Neuronal stem cell (in vitro differentiated cells): ENCODE measurements at regions not wholly inside any gene's neighbourhood (a gene's known extent, or its start where the extent isn't known, plus 50 kb on each side); places are given as distances from the start of the nearest gene placed in this dataset.
A peak's percentile ranks its signal among the peaks of the same experiment; 100 is the strongest.

Experiments used
- DNase-seq: peaks from one replicate; pipeline ENCODE4 v3.0.0-alpha.2; 2013; ENCODE audit warnings: low spot score
- H2AFZ ChIP-seq: one replicate; pipeline ENCODE4 v1.6.1; 2013; ENCODE audit warnings: mild to moderate bottlenecking, low read length, inconsistent platforms
- H2AK5ac ChIP-seq: 2 replicates; pipeline ENCODE4 v1.6.1; 2013; ENCODE audit warnings: low read depth, mild to moderate bottlenecking, inconsistent platforms, low read length, moderate library complexity, mixed read lengths
- H2BK120ac ChIP-seq: 2 replicates; pipeline ENCODE4 v1.6.1; 2013; ENCODE audit warnings: low read depth, mild to moderate bottlenecking, inconsistent platforms, low read length, moderate library complexity, mixed read lengths
- H2BK12ac ChIP-seq: one replicate; pipeline ENCODE4 v1.6.1; 2013; ENCODE audit warnings: low read length, inconsistent platforms
- H2BK15ac ChIP-seq: 2 replicates; pipeline ENCODE4 v1.6.1; 2013; ENCODE audit warnings: mild to moderate bottlenecking, low read length, inconsistent platforms, mixed read lengths
- H2BK5ac ChIP-seq: one replicate; pipeline ENCODE4 v1.6.1; 2013; ENCODE audit warnings: inconsistent platforms, mild to moderate bottlenecking, low read length, moderate library complexity
- H3K14ac ChIP-seq: one replicate; pipeline ENCODE4 v1.6.1; 2013; ENCODE audit warnings: low read length, inconsistent platforms
- H3K18ac ChIP-seq: 2 replicates; pipeline ENCODE4 v1.6.1; 2013; ENCODE audit warnings: low read length, inconsistent platforms
- H3K23ac ChIP-seq: 2 replicates; pipeline ENCODE4 v1.6.1; 2013; ENCODE audit warnings: low read depth, mild to moderate bottlenecking, mixed read lengths, low read length, inconsistent platforms; ENCODE audit not compliant: poor library complexity
- H3K27ac ChIP-seq: replicated peaks from 3 replicates; pipeline ENCODE4 v1.5.1; 2013; ENCODE audit warnings: low read length, inconsistent platforms
- H3K27me3 ChIP-seq, 3 experiments: 2 replicates each; pipeline ENCODE4 v1.6.1; 2013; ENCODE audit warnings: low read length in 3 of 3, mild to moderate bottlenecking in 2 of 3, inconsistent platforms in 1 of 3, low read depth in 1 of 3, mixed read lengths in 1 of 3, moderate library complexity in 1 of 3; ENCODE audit not compliant: control insufficient read depth in 3 of 3, insufficient read depth in 3 of 3
- H3K36me3 ChIP-seq, 2 donors: replicated peaks in 1 of 2; 2 replicates each; pipeline ENCODE4 v1.6.1; 2013; ENCODE audit warnings: low read length in 2 of 2; ENCODE audit not compliant: control insufficient read depth in 2 of 2, insufficient read depth in 2 of 2
- H3K4ac ChIP-seq: 2 replicates; pipeline ENCODE4 v1.6.1; 2013; ENCODE audit warnings: inconsistent platforms, mild to moderate bottlenecking, low read length, moderate library complexity
- H3K4me1 ChIP-seq, 2 donors: 1 replicate in 1 of 2; 2 replicates in 1 of 2; pipeline ENCODE4 v1.6.1; 2013; ENCODE audit warnings: low read length in 2 of 2, low read depth in 1 of 2; ENCODE audit not compliant: control insufficient read depth in 2 of 2, insufficient read depth in 1 of 2
- H3K4me2 ChIP-seq: one replicate; pipeline ENCODE4 v1.6.1; 2013; ENCODE audit warnings: mild to moderate bottlenecking, low read length, inconsistent platforms; ENCODE audit not compliant: insufficient read depth, poor library complexity, severe bottlenecking
- H3K4me3 ChIP-seq, 2 donors: 2 replicates each; pipeline ENCODE4 v1.5.1; 2013; ENCODE audit warnings: low read length in 2 of 2, mild to moderate bottlenecking in 2 of 2, inconsistent platforms in 1 of 2, moderate library complexity in 1 of 2
- H3K79me1 ChIP-seq: one replicate; pipeline ENCODE4 v1.6.1; 2013; ENCODE audit warnings: low read depth, mild to moderate bottlenecking, inconsistent platforms, low read length, moderate library complexity
- H3K9ac ChIP-seq: one replicate; pipeline ENCODE4 v1.6.1; 2013; ENCODE audit warnings: mild to moderate bottlenecking, low read depth, low read length, inconsistent platforms; ENCODE audit not compliant: poor library complexity
- H3K9me3 ChIP-seq, 2 donors: replicated peaks in 1 of 2; 2 replicates each; pipeline versions ENCODE3 to v1.6.1; 2013; ENCODE audit warnings: low read length in 2 of 2, mild to moderate bottlenecking in 2 of 2, inconsistent platforms in 1 of 2, low read depth in 1 of 2, mixed read lengths in 1 of 2, moderate library complexity in 1 of 2; ENCODE audit not compliant: control insufficient read depth in 2 of 2, insufficient read depth in 1 of 2
- H4K8ac ChIP-seq: one replicate; pipeline ENCODE4 v1.6.1; 2013; ENCODE audit warnings: low read depth, mild to moderate bottlenecking, inconsistent platforms, low read length, moderate library complexity
- H4K91ac ChIP-seq: one replicate; pipeline ENCODE4 v1.6.1; 2013; ENCODE audit warnings: low read length, low read depth, mild to moderate bottlenecking, inconsistent platforms; ENCODE audit not compliant: poor library complexity
- WGBS, 2 donors: extraction: QIAGEN DNeasy Blood & Tissue Kit; methylation state at CpG; one replicate each; pipeline ENCODE4 v1.1.7; 2013; ENCODE audit warnings: missing lambda C conversion rate in 2 of 2, mixed read lengths in 1 of 2; ENCODE audit not compliant: insufficient read length in 2 of 2, insufficient replicate concordance in 1 of 2; ENCODE audit errors: extremely low coverage in 2 of 2; 5-methylcytosine and 5-hydroxymethylcytosine counted together

DNA sequence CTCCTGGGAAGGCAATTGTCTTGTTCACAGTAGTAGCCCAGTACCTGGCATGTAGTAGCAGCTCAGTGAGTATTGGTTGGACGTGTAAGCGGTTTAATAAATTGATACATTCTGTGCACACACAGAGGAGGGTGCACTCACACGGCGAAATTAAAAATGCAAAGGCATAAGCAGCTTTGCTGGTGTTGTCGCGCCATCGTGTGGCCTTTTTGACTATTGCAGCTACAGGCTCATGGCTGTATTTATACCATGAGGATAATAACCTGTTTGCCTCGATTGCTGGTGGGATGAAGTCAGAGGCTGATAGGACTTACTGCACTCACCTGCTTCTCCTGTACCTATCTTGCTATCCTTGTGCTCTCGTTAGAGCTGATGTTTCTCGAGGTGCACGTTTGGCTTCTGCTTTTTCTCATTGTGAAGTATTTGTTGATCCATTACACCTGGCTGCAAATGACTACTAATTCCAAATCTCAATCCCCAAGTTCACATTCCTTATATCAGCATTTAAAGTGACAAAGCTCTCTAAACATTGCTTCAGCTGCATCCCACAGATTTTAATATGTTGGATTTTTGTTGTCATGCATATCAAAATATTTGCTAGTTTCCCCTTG is 61.5 kb downstream of the TBXT start:
- no peak overlapping the region for H2AFZ ChIP-seq
- H3K36me3 ChIP-seq, result no peaks in the 10 kb centered on the region
- H2BK120ac ChIP-seq, result no peak overlapping the region
- H2BK12ac ChIP-seq, result no peak overlapping the region
- no peak overlapping the region for H3K4me3 ChIP-seq
- H3K27me3 ChIP-seq, result no peaks in the 10 kb centered on the region
- no peak overlapping the region for H3K14ac ChIP-seq
- H4K91ac ChIP-seq, result no peak overlapping the region
- no CpG with 5 or more reads among the region's 11 CpGs for WGBS, 2 donors
- no peaks in the 10 kb centered on the region for H3K79me1 ChIP-seq
- no peak overlapping the region for H4K8ac ChIP-seq
- DNase-seq, result peak; percentile 69
- H3K9ac ChIP-seq, result no peak overlapping the region
- H2AK5ac ChIP-seq, result no peak overlapping the region
- H3K4me2 ChIP-seq, result no peak overlapping the region
- no peak overlapping the region for H3K18ac ChIP-seq
- no peak overlapping the region for H2BK5ac ChIP-seq
- no peak overlapping the region for H3K27ac ChIP-seq
- H3K23ac ChIP-seq, result no peak overlapping the region
- no peaks in the 10 kb centered on the region for H3K4me1 ChIP-seq
- H3K9me3 ChIP-seq, result peaks cover 3 to 5% of the 10 kb centered on the region in 2 donors
- H2BK15ac ChIP-seq, result no peak overlapping the region
- no peak overlapping the region for H3K4ac ChIP-seq

DNA sequence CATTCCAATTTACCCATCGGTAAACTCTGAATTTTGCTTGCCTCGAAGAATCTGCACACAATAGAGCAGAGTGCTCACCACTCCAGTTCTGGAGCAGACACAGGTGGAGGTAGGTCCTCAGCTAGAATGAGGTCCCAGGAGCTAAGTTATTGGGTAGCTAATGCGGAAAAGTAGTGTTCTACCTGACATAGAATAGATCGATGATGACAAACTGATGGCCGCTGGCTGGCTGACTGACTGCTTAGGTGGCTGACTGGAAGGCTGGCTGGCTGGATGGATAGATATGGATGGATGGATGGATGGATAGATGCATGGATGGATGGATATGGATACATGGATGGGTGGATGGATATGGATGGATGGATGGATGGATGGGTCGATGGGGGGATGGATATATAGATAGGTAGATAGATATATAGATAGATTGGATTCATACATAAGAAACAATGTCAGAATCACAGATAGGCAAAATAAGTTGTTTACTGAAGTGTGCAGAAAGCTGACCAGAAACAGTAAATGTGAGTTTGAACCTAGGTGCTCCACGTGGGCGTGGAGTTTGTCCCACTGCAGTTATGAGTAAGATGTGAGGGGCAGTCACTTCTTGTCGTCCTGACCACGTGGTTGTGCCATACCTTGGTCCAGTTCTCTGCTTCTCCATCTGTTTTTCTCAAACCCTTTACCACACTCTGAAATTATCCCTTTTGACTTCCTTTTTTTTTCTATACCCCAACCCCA is 62.1 kb downstream of the TBXT start:
- no peak overlapping the region for H3K4ac ChIP-seq
- no peak overlapping the region for H2BK12ac ChIP-seq
- no peak overlapping the region for H2BK120ac ChIP-seq
- H4K91ac ChIP-seq, result no peak overlapping the region
- H3K18ac ChIP-seq, result no peak overlapping the region
- no peak overlapping the region for H2BK15ac ChIP-seq
- H4K8ac ChIP-seq, result no peak overlapping the region
- no peak overlapping the region for H2AK5ac ChIP-seq
- H2BK5ac ChIP-seq, result no peak overlapping the region
- H3K4me3 ChIP-seq, result no peak overlapping the region
- no peak overlapping the region for H3K14ac ChIP-seq
- no peaks in the 10 kb centered on the region for H3K79me1 ChIP-seq
- no peaks in the 10 kb centered on the region for H3K4me1 ChIP-seq
- no peaks in the 10 kb centered on the region for H3K27me3 ChIP-seq
- H3K27ac ChIP-seq, result no peak overlapping the region
- WGBS, 2 donors, result 100% methylated on average over 1 of the region's 10 CpGs; no CpG with 5 or more reads in 1 of the 2 donors
- peaks cover 3 to 7% of the 10 kb centered on the region in 2 donors for H3K9me3 ChIP-seq
- H3K36me3 ChIP-seq, result no peaks in the 10 kb centered on the region
- no peak overlapping the region for H2AFZ ChIP-seq
- DNase-seq, result no peak
- H3K4me2 ChIP-seq, result no peak overlapping the region
- no peak overlapping the region for H3K23ac ChIP-seq
- no peak overlapping the region for H3K9ac ChIP-seq

DNA sequence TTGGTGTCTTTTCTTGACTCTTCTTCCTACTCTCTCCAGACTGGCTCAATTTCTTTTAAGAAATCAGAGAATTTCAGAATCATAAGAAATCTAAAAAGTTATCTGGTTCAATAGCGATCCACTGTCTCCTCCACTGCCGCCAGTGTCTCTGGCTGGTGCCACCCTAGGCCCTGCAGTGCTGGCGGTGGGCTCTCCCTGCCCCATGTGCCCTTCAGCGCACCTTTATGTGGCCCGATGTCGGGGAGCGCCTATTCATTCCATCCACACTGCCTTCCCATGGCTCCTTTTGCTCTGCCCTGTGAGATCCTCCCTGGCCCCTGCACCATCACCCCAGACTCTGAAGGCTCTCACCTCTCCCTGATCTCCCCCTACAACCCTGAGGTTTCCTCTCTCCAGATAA is 62.8 kb downstream of the TBXT start:
- no peak overlapping the region for H2AK5ac ChIP-seq
- no peak for DNase-seq
- H2BK15ac ChIP-seq, result no peak overlapping the region
- no peak overlapping the region for H3K14ac ChIP-seq
- no peak overlapping the region for H3K9ac ChIP-seq
- no peak overlapping the region for H3K4ac ChIP-seq
- H3K23ac ChIP-seq, result no peak overlapping the region
- no peak overlapping the region for H3K27ac ChIP-seq
- no peak overlapping the region for H3K4me2 ChIP-seq
- no peaks in the 10 kb centered on the region for H3K79me1 ChIP-seq
- H2BK5ac ChIP-seq, result no peak overlapping the region
- H2AFZ ChIP-seq, result no peak overlapping the region
- peaks cover 3 to 7% of the 10 kb centered on the region in 2 donors for H3K9me3 ChIP-seq
- no peak overlapping the region for H3K4me3 ChIP-seq
- no peak overlapping the region for H3K18ac ChIP-seq
- H4K91ac ChIP-seq, result no peak overlapping the region
- no peak overlapping the region for H2BK120ac ChIP-seq
- H2BK12ac ChIP-seq, result no peak overlapping the region
- no peaks in the 10 kb centered on the region for H3K36me3 ChIP-seq
- no peaks in the 10 kb centered on the region for H3K27me3 ChIP-seq
- H4K8ac ChIP-seq, result no peak overlapping the region
- H3K4me1 ChIP-seq, result no peaks in the 10 kb centered on the region
- WGBS, 2 donors, result no CpG with 5 or more reads among the region's 7 CpGs

DNA sequence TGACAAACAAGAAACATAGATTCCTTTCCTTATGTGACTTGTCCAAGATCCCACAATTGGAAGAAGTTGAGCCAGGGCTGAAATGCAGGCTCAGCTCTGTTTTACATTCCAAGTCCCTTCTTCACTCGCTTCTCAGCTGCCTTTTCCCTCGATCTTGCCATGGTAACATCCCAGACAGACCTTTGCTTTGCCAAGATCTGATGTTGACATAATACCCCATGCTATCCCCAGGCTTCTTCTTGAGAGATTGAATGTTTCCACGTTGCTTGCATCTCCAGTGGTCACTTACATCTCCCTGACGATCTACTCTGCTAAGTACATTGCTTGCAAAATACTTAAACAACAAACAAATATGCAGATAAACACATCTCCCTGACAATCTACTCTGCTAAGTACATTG is 63.5 kb downstream of the TBXT start:
- Histone ChIP-seq H2BK5ac (no peak overlapping the region), H3K9ac (no peak overlapping the region), H3K27me3 (no peaks in the 10 kb centered on the region), H2BK12ac (no peak overlapping the region), H3K9me3 (peaks cover 3 to 7% of the 10 kb centered on the region in 2 donors), H2BK15ac (no peak overlapping the region), H3K18ac (no peak overlapping the region), H3K4ac (no peak overlapping the region), H2AFZ (no peak overlapping the region), H2BK120ac (no peak overlapping the region), H3K36me3 (no peaks in the 10 kb centered on the region), H3K14ac (no peak overlapping the region), H3K27ac (no peak overlapping the region), H3K23ac (no peak overlapping the region), H4K91ac (no peak overlapping the region), H3K79me1 (no peaks in the 10 kb centered on the region), H3K4me2 (no peak overlapping the region), H3K4me1 (no peaks in the 10 kb centered on the region), H3K4me3 (no peak overlapping the region), H2AK5ac (no peak overlapping the region), H4K8ac (no peak overlapping the region)
- no CpG with 5 or more reads among the region's 4 CpGs for WGBS, 2 donors
- no peak for DNase-seq
